ENCODE measurements at regions not wholly inside any gene's neighbourhood (a gene's known extent, or its start where the extent isn't known, plus 50 kb on each side); places are given as distances from the start of the nearest gene placed in this dataset.
"Not testable (repeated sequence)": the region's sequence is repeated elsewhere in the genome, so short reads cannot be mapped to it uniquely, and the experiment has no call there.

- H3K27me3 ChIP-seq; H3K27ac ChIP-seq; DNase-seq; intact Hi-C loops (cut with DNase I; ENCODE audit: low total_unique reads); H3K4me3 ChIP-seq; H3K36me3 ChIP-seq; H3K9me3 ChIP-seq; H3K4me1 ChIP-seq: not testable (repeated sequence)
- WGBS, 5 donors: 80 to 93% (median 88%) methylated on average over 2 to 7 of the region's 7 CpGs
Observed at GRCh38 chr14:105669231-105669610, 142.8 kb downstream of the TMEM121 start.

GRCh38 chr14:105669646-105670045, 143.3 kb downstream of the TMEM121 start:
- H3K27ac ChIP-seq; intact Hi-C loops (cut with DNase I; ENCODE audit: low total_unique reads); H3K4me1 ChIP-seq; H3K27me3 ChIP-seq; H3K4me3 ChIP-seq; DNase-seq; H3K9me3 ChIP-seq; H3K36me3 ChIP-seq: not testable (repeated sequence)
- WGBS, 5 donors: 92 to 97% (median 93%) methylated on average over 4 to 15 of the region's 16 CpGs

DNA sequence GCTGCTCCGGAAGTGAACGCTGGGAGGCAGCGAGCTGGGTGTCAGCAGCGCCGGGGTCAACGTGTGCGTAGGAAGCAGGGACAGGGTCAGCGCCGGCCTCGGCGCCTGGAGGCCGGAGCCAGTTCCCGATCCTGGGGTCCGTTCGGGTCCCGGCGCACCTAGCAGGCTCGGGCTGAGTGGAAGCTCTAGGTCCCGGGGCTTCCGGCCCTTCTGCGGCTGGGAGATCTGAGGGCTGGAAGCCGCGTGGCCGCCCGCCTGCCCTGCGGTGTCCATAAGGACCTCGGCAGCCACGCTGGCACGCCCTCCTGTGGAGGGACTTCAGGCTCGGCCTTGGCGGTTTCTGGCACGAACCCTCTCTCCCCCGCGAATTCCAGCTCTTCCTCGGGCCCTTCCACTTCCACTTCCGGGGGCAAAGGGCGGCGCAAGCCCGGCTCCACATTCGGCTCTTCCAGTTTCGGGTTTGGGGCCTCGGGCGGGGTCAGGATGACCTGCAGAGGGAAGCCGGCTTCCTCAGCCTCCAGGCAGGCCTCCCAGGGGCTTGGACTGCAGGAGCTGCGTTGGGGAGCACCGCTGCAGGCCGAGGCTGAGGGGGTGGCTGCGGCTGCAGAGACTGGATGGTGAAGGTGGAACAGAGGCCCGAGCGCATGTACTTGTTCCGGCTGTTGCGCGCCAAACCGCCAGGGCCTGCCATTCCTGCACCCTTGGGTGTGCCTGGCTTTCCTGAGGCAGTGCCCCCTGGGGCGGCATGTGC, 146.2 kb downstream of the TMEM121 start:
- H3K4me1 ChIP-seq; H3K9me3 ChIP-seq; intact Hi-C loops (cut with DNase I; ENCODE audit: low total_unique reads); H3K27me3 ChIP-seq; H3K27ac ChIP-seq; H3K4me3 ChIP-seq; H3K36me3 ChIP-seq; DNase-seq: not testable (repeated sequence)
- WGBS, 5 donors: 91 to 97% (median 93%) methylated on average over 20 to 24 of the region's 55 CpGs; no CpG with 5 or more reads in 2 of the 5 donors

DNA sequence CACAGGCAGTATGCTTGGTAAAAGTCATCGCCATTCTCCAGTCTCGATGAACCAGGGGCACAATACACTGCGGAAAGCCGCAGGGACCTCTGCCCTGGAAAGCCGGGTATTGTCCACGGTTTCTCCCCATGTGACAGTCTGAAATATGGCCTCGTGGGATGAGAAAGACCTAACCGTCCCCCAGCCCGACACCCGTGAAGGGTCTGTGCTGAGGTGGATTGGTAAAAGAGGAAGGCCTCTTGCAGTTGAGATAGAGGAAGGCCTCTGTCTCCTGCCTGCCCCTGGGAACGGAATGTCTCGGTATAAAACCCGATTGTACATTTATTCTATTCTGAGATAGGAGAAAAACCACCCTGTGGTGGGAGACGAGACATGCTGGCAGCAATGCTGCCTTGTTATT, 149.1 kb downstream of the TMEM121 start:
- H3K27me3 ChIP-seq; H3K4me3 ChIP-seq; H3K9me3 ChIP-seq; H3K4me1 ChIP-seq; H3K36me3 ChIP-seq; DNase-seq; H3K27ac ChIP-seq; intact Hi-C loops (cut with DNase I; ENCODE audit: low total_unique reads): not testable (repeated sequence)
- 75 to 89% (median 82%) methylated on average over 10 to 12 of the region's 14 CpGs for WGBS, 5 donors

- H3K4me3 ChIP-seq; H3K27ac ChIP-seq; intact Hi-C loops (cut with DNase I; ENCODE audit: low total_unique reads); H3K9me3 ChIP-seq; H3K36me3 ChIP-seq; DNase-seq; H3K27me3 ChIP-seq; H3K4me1 ChIP-seq: not testable (repeated sequence)
- WGBS, 5 donors: 76 to 86% (median 81%) methylated on average over 13 of the region's 13 CpGs
Observed at GRCh38 chr14:105675905-105676670, 149.7 kb downstream of the TMEM121 start.

GRCh38 chr14:105678057-105678456, 151.7 kb downstream of the TMEM121 start:
- H3K27me3 ChIP-seq; DNase-seq; H3K27ac ChIP-seq; intact Hi-C loops (cut with DNase I; ENCODE audit: low total_unique reads); H3K4me1 ChIP-seq; H3K36me3 ChIP-seq; H3K4me3 ChIP-seq; H3K9me3 ChIP-seq: not testable (repeated sequence)
- 78 to 89% (median 84%) methylated on average over 20 to 21 of the region's 21 CpGs for WGBS, 5 donors

- H3K4me3 ChIP-seq; H3K27me3 ChIP-seq; H3K36me3 ChIP-seq; intact Hi-C loops (cut with DNase I; ENCODE audit: low total_unique reads); DNase-seq; H3K27ac ChIP-seq; H3K9me3 ChIP-seq; H3K4me1 ChIP-seq: not testable (repeated sequence)
- 87 to 88% (median 87%) methylated on average over 9 to 17 of the region's 54 CpGs; no CpG with 5 or more reads in 2 of the 5 donors for WGBS, 5 donors
Observed at GRCh38 chr14:105678996-105679958, 152.9 kb downstream of the TMEM121 start.

DNA sequence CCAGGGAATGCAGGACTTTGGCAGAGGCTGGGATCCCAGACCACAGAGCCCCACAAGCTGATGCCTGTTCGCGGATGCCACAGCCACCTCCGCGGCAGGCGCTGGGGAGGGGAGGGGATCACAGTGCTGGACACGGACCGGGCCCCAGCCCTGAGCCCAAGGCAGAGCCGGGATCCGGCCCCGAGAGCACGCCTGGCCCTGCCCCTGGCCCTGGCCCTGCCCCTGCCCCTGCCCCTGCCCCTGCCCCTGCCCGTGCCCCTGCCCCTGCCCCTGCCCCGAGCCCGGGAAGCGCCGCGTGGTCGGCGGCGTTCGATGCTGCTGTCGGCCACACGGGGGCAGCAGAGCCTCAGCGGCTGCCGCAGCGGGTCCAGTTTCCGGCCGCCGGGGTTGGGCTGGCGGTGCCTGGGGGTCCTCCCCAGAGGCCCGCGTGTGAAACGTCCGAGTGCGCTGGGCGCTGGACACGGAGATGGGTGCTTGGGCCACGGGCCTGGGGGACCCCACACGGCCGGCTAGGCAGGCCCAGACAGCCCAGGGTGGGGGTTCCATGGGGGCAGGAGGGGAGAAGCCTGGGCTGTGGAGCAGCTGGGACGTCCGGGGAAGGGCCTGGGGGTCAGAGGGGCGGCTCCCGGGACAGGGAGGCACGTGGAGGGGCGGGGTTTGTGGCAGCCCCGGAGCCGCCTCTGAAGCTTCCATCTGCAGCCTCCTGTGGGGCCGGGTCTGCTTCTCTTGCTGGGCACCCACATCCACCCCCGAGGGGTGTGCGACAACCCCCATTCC, 153.8 kb downstream of the TMEM121 start:
- intact Hi-C loops (cut with DNase I; ENCODE audit: low total_unique reads); H3K4me3 ChIP-seq; DNase-seq; H3K9me3 ChIP-seq; H3K36me3 ChIP-seq; H3K4me1 ChIP-seq; H3K27ac ChIP-seq; H3K27me3 ChIP-seq: not testable (repeated sequence)
- WGBS, 5 donors: 6 to 40% (median 14%) methylated on average over 2 to 19 of the region's 51 CpGs; no CpG with 5 or more reads in 1 of the 5 donors

DNA sequence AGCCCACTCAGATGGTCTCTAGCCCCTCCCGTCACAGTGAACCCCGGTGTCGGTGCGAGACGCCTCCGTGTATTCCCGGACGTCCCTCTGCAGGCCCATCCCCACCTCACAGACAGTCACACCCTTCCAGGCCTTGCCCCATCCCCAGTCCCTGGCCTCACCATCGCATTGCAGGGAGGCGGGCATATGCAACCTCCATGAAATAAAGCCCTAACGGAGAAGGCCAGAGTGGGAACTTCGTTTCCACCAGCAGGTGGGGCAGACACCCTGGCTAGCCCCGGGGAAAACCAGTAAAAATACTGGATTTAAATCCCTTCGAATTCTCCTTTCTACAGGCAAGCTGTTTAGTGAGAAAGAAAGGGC, 154.3 kb downstream of the TMEM121 start:
- H3K4me3 ChIP-seq; H3K4me1 ChIP-seq; H3K36me3 ChIP-seq; H3K27ac ChIP-seq; H3K27me3 ChIP-seq; DNase-seq; intact Hi-C loops (cut with DNase I; ENCODE audit: low total_unique reads); H3K9me3 ChIP-seq: not testable (repeated sequence)
- 36 to 66% (median 40%) methylated on average over 1 to 7 of the region's 14 CpGs for WGBS, 5 donors

DNA sequence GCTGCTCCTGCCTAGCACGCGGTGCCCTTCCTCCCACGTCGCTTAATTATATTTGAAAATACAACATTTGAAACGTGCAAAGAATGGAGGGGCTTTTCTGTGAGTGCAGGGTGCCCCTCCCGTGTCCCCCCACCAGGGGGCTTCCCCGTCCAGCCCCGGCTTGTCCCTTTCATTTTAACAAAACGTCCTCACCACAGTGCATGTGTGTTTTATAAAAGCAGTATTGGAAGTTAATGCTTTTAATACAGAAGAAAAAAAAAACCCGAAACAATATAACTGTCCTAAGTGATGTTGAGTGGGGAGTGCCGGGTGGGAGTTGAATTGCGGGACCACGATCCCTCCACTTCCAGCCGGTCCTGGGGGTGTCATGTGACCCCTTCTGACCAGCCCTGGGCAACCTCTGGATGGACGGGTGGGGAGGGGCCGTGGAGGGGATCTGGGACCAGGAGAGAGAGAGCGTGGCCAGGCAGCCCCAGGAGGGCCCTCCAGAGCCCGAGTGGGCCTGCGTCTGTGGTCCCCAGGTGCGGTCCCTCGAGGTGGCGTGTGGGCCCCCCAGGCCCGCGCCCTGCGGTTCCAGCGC, 155.3 kb downstream of the TMEM121 start:
- 53 to 71% (median 63%) methylated on average over 11 to 16 of the region's 26 CpGs for WGBS, 5 donors
- DNase-seq; H3K4me3 ChIP-seq; H3K27ac ChIP-seq; H3K36me3 ChIP-seq; H3K27me3 ChIP-seq; H3K9me3 ChIP-seq; intact Hi-C loops (cut with DNase I; ENCODE audit: low total_unique reads); H3K4me1 ChIP-seq: not testable (repeated sequence)

Measured in stomach (tissue), 8 donors.